NCI-H2227 (cell line): ENCODE measurements at regions not wholly inside any gene's neighbourhood (a gene's known extent, or its start where the extent isn't known, plus 50 kb on each side); places are given as distances from the start of the nearest gene placed in this dataset.

ENCODE experiments used
- DNase-seq: peaks from one replicate; lab custom pipeline; 2025; ENCODE audit not compliant: unreplicated experiment; lab: John Stamatoyannopoulos, UW

GRCh38 chr1:199383793-199384192 lies 643.7 kb upstream of the NR5A2 start:
- DNase-seq = no peak

GRCh38 chr1:199394856-199395255 lies 632.7 kb upstream of the NR5A2 start:
- DNase-seq = no peak

- no peak for DNase-seq
Measured at GRCh38 chr1:199396456-199396855, 631.1 kb upstream of the NR5A2 start.

GRCh38 chr1:199399996-199400724 lies 627.4 kb upstream of the NR5A2 start:
- no peak for DNase-seq

GRCh38 chr1:199403531-199404116 lies 623.9 kb upstream of the NR5A2 start:
- no peak for DNase-seq

GRCh38 chr1:199404191-199404590 lies 623.3 kb upstream of the NR5A2 start:
- DNase-seq = no peak

- DNase-seq = no peak
Measured at GRCh38 chr1:199404976-199405375, 622.5 kb upstream of the NR5A2 start.

GRCh38 chr1:199405634-199406196 lies 621.8 kb upstream of the NR5A2 start:
- no peak for DNase-seq

- DNase-seq = no peak
Measured at GRCh38 chr1:199410462-199410861, 617.0 kb upstream of the NR5A2 start.

- no peak for DNase-seq
Measured at GRCh38 chr1:199411506-199411905, 616.0 kb upstream of the NR5A2 start.

- no peak for DNase-seq
Measured at GRCh38 chr1:199422206-199422605, 605.3 kb upstream of the NR5A2 start.

- DNase-seq = no peak
Measured at GRCh38 chr1:199447906-199448305, 579.6 kb upstream of the NR5A2 start.

- DNase-seq = no peak
Measured at GRCh38 chr1:199448646-199449045, 578.9 kb upstream of the NR5A2 start.

- DNase-seq = no peak
Measured at GRCh38 chr1:199449221-199449620, 578.3 kb upstream of the NR5A2 start.

- DNase-seq = no peak
Measured at GRCh38 chr1:199449681-199450080, 577.8 kb upstream of the NR5A2 start.

GRCh38 chr1:199452627-199453026 lies 574.9 kb upstream of the NR5A2 start:
- DNase-seq = no peak

- DNase-seq = no peak
Measured at GRCh38 chr1:199453723-199454122, 573.8 kb upstream of the NR5A2 start.

GRCh38 chr1:199460933-199461332 lies 566.6 kb upstream of the NR5A2 start:
- no peak for DNase-seq

GRCh38 chr1:199463521-199464127 lies 563.9 kb upstream of the NR5A2 start:
- DNase-seq = no peak

- DNase-seq = no peak
Measured at GRCh38 chr1:199466961-199467360, 560.5 kb upstream of the NR5A2 start.

GRCh38 chr1:199472018-199472417 lies 555.5 kb upstream of the NR5A2 start:
- no peak for DNase-seq

- DNase-seq = no peak
Measured at GRCh38 chr1:199472978-199473377, 554.5 kb upstream of the NR5A2 start.
